ENCODE measurements at regions not wholly inside any gene's neighbourhood (a gene's known extent, or its start where the extent isn't known, plus 50 kb on each side); places are given as distances from the start of the nearest gene placed in this dataset.

GRCh38 chr3:177770383-177771230 is 573.3 kb upstream of the TBL1XR1 start:
- peak; percentile 15 for DNase-seq (ENCODE audit: low read depth)

- no peak for DNase-seq (ENCODE audit: low read depth)
Measured at GRCh38 chr3:177771780-177772179, 574.5 kb upstream of the TBL1XR1 start.

GRCh38 chr3:177772908-177773557 is 575.8 kb upstream of the TBL1XR1 start:
- no peak for DNase-seq (ENCODE audit: low read depth)

- no peak for DNase-seq (ENCODE audit: low read depth)
Measured at GRCh38 chr3:177773717-177774116, 576.4 kb upstream of the TBL1XR1 start.

- DNase-seq (ENCODE audit: low read depth): peak; percentile 93
Measured at GRCh38 chr3:177776661-177777101, 579.4 kb upstream of the TBL1XR1 start.

- peak; percentile 66 for DNase-seq (ENCODE audit: low read depth)
Measured at GRCh38 chr3:177777699-177778098, 580.4 kb upstream of the TBL1XR1 start.

GRCh38 chr3:177778633-177779032 is 581.4 kb upstream of the TBL1XR1 start:
- no peak for DNase-seq (ENCODE audit: low read depth)

- no peak for DNase-seq (ENCODE audit: low read depth)
Measured at GRCh38 chr3:177781686-177782161, 584.4 kb upstream of the TBL1XR1 start.

- DNase-seq (ENCODE audit: low read depth): no peak
Measured at GRCh38 chr3:177783338-177783737, 586.1 kb upstream of the TBL1XR1 start.

- DNase-seq (ENCODE audit: low read depth): no peak
Measured at GRCh38 chr3:177783767-177784166, 586.5 kb upstream of the TBL1XR1 start.

- no peak for DNase-seq (ENCODE audit: low read depth)
Measured at GRCh38 chr3:177787279-177788041, 590.2 kb upstream of the TBL1XR1 start.

- no peak for DNase-seq (ENCODE audit: low read depth)
Measured at GRCh38 chr3:177789500-177789899, 592.2 kb upstream of the TBL1XR1 start.

GRCh38 chr3:177792311-177793030 is 595.2 kb upstream of the TBL1XR1 start:
- DNase-seq (ENCODE audit: low read depth): no peak

GRCh38 chr3:177793451-177793850 is 596.2 kb upstream of the TBL1XR1 start:
- no peak for DNase-seq (ENCODE audit: low read depth)

GRCh38 chr3:177795216-177795615 is 597.9 kb upstream of the TBL1XR1 start:
- DNase-seq (ENCODE audit: low read depth): no peak

- no peak for DNase-seq (ENCODE audit: low read depth)
Measured at GRCh38 chr3:177795859-177796258, 598.6 kb upstream of the TBL1XR1 start.

GRCh38 chr3:177800147-177800546 is 602.9 kb upstream of the TBL1XR1 start:
- DNase-seq (ENCODE audit: low read depth): peak; percentile 28

GRCh38 chr3:177800561-177800960 is 603.3 kb upstream of the TBL1XR1 start:
- DNase-seq (ENCODE audit: low read depth): peak; percentile 32

- DNase-seq (ENCODE audit: low read depth): peak; percentile 24
Measured at GRCh38 chr3:177802151-177802900, 605.0 kb upstream of the TBL1XR1 start.

GRCh38 chr3:177803500-177803899 is 606.2 kb upstream of the TBL1XR1 start:
- no peak for DNase-seq (ENCODE audit: low read depth)

Measured in HT1080 (cell line).